ENCODE measurements at regions not wholly inside any gene's neighbourhood (a gene's known extent, or its start where the extent isn't known, plus 50 kb on each side); places are given as distances from the start of the nearest gene placed in this dataset.
"Not testable (repeated sequence)": the region's sequence is repeated elsewhere in the genome, so short reads cannot be mapped to it uniquely, and the experiment has no call there.

DNA sequence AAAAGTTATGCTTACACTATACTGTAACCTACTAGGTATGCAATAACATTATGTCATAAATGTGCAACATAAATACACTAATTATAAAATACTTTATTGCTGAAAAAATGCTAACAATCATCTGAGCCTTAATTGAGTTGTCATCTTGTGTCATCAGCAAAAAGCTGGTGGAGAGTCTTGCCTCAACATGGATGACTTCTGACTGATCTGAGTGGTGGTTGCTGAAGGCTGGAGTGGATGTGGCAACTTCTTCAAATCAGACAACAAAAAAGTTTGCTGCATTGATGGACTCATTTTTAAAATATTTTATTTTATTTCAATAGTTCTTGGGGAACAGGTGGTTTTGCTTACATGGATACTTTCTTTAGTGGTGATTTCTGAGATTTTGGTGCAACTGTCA is 93.9 kb upstream of the AMN1 start:
- no peak for DNase-seq (ENCODE audit: low read depth in 4 of 4, low spot score in 1 of 4)

DNA sequence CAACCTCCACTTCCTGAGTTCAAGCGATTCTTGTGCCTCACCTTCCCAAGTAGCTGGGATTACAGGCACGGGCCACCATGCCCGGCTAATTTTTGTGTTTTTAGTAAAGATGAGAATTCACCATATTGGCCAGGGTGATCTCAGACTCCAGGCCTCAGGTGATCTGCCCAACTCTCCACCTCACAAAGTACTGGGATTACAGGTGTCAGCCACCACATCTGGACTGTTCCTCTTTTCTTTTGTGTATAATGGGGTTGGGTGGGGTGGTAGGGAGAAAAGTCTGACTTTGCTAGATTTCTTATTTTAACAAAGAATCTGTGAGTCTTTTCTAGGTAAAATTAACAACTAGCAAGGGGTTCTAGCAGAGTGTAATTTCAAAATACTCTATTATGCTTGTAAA is 92.7 kb upstream of the AMN1 start:
- DNase-seq (ENCODE audit: low read depth in 4 of 4, low spot score in 1 of 4), result no peak

GRCh38 chr12:31820832-31821231 is 92.0 kb upstream of the AMN1 start:
- no peak for DNase-seq (ENCODE audit: low read depth in 4 of 4, low spot score in 1 of 4)

GRCh38 chr12:31819427-31819826 is 90.6 kb upstream of the AMN1 start:
- DNase-seq (ENCODE audit: low read depth in 4 of 4, low spot score in 1 of 4), result no peak

DNA sequence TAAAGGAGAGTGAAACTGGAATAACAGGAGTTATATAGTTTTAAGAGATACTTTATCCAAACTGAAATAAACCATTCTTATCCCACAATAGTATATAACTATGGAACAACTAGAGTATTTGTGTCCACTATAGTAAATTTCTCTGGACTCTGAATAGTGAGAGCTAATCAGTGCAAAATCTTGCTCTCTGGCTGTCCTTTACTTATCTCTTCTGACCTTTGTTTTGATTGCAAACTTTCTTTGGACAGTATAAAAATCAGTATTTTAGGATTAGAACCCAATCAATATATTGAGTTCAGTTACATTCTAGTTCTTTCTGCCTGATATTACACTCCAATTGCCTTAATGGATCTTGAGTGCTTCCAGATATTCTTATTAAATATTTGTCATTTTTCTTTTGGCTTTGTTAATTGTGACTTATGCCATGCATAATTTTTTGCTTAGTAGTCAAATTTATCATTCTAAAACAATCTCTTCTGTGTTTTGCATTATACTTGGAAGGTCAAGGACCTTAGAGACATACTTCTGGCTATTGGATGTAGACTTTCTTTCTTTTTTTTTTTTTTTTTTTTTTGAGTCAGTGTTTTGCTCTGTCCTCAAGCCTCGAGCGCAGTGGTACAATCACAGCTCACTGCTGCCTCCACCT is 89.9 kb upstream of the AMN1 start:
- DNase-seq (ENCODE audit: low read depth in 4 of 4, low spot score in 1 of 4), result no peak

DNA sequence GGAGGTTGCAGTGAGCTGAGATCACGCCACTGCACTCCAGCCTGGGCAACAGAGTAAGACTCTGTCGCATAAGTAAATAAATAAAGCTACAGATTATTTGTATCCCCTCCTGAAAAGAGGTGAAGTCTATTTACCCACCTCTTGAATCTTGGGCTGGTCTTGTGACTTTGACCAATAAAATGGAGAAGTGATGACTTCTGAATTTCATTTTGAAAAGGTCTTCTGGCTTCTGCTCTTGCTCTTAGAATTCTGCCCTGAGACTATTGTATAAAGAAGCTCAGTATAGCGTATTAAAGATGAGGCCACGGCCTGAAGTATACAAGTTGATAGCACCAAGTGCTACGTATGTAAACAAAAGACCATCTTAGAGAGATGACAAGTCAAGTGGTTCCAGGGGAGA is 88.3 kb upstream of the AMN1 start:
- DNase-seq (ENCODE audit: low read depth in 4 of 4, low spot score in 1 of 4), result no peak

DNA sequence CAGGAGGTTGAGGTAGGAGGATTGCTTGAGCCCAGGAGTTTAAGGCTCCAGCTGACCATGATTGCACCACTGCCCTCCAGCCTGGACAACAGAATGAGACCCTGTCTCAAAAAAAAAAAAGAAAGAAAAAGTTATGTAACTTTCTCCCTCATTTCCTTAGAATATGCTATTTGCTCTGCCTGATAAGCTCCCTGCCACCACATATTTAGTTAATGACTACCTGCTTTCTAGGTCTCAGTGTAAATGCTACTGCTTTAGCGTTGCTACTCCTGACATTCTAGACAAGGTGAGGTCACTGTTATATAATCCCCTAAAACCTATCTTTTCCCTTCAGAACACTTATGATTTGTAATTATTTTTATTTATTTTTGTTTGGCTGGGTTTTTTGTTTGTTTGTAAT is 86.3 kb upstream of the AMN1 start:
- DNase-seq (ENCODE audit: low read depth in 4 of 4, low spot score in 1 of 4), result no peak

GRCh38 chr12:31813305-31813704 is 84.5 kb upstream of the AMN1 start:
- DNase-seq (ENCODE audit: low read depth in 4 of 4, low spot score in 1 of 4), result no peak

DNA sequence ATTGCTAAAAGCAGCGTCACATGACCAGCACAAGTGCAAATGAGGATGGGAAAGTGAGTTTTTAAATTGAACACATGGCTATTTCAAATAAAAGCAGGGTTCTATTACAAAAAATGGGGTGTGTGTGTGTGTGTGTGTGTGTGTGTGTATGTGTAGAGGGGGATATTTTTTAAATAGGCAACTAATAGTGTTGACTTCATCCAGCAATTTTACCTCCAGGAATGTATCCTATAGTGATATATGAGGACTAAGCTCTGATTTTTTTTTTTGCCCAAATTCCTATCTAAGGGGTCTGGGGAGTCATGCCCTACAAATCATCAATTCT is 78.9 kb upstream of the AMN1 start:
- DNase-seq (ENCODE audit: low read depth in 4 of 4, low spot score in 1 of 4), result no peak

DNA sequence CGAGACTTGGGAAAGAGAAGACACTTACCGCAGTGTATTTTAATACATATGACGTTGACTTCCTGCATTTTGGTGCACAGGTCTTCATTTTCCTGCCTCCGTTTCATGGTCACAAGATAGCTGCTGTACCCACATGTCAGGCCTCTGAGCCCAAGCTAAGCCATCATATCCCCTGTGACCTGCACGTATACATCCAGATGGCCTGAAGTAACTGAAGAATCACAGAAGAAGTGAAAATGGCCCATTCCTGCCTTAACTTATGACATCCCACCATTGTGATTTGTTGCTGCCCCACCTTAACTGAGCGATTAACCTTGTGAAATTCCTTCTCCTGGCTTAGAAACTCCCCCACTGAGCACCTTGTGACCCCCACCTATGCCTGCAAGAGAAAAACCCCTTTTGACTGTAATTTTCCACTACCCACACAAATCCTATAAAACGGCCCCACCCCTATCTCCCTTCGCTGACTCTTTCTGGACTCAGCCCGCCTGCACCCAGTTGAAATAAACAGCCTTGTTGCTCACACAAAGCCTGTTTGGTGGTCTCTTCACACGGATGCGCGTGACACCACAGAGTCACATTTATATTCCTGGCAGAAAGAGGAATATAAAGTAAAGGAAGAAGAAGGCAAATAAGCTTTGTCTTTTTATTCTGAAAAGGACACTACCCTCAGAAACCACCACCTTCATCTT is 78.4 kb upstream of the AMN1 start:
- DNase-seq (ENCODE audit: low read depth in 4 of 4, low spot score in 1 of 4), result not testable (repeated sequence)

- not testable (repeated sequence) for DNase-seq (ENCODE audit: low read depth in 4 of 4, low spot score in 1 of 4)
Measured at GRCh38 chr12:31805681-31806080, 76.9 kb upstream of the AMN1 start.

DNA sequence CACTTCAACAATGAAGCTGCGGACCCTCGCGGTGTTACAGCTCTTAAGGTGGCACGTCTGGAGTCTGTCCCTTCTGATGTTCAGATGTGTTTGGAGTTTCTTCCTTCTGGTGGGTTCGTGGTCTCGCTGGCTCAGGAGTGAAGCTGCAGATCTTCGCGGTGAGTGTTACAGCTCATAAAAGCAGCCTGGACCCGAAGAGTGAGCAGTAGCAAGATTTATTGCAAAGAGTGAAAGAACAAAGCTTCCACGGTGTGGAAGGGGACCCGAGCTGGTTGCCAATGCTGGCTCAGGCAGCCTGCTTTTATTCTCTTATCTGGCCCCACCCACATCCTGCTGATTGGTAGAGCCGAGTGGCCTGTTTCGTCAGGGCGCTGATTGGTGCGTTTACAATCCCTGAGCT is 75.9 kb upstream of the AMN1 start:
- not testable (repeated sequence) for DNase-seq (ENCODE audit: low read depth in 4 of 4, low spot score in 1 of 4)

DNA sequence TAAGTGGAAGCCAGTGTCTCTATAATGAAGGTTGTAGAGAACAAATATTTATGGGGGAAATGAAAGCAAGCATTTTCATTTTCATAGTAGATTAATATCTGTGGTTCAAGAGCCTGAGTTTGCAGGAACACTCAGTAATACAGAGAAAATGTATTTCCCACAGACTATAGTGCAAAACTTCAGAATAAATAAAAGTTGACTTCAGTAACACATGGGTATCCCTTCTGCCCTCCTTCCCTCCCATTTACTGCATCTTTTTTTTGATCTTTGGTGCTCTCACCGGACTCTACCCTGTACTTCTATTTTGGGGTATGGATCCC is 75.3 kb upstream of the AMN1 start:
- DNase-seq (ENCODE audit: low read depth in 4 of 4, low spot score in 1 of 4), result no peak

DNA sequence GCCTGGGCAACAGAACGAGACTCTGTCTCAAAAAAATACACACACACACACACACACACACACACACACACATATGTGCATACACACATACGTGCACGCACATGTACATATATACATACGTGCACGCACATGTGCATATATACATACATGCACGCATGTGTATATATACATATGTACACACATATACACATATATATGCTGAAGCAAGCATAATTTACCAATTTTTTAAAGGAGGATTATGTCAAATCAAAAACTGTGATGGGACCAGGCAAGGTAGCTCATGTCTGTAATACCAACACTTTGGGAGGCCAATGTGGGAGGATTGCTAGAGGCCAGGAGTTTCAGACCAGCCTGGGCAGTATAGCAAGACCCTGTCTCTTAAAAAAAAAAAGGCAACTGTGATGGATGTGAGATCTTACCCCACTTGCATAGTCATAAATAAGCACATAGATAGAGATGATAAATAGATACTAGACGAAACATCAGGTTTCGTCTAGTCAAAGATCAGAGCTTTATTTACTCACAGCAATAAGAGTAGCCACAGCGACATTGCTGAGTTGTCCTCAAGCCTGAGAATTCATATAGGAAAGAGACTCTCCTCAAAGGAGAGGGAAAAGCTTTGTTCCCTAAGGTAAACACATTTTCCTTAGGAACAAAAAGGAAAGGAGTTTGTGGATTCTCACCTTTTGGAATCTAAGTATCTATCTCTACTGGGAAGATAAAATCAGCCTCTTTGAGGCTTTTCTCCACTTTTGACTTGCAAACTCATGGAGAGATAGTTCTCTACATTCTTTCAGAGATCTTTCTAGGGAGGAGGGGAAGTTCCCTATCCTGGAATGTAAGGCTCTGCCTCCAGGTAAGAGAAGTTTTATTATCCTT is 74.7 kb upstream of the AMN1 start:
- no peak for DNase-seq (ENCODE audit: low read depth in 4 of 4, low spot score in 1 of 4)

DNA sequence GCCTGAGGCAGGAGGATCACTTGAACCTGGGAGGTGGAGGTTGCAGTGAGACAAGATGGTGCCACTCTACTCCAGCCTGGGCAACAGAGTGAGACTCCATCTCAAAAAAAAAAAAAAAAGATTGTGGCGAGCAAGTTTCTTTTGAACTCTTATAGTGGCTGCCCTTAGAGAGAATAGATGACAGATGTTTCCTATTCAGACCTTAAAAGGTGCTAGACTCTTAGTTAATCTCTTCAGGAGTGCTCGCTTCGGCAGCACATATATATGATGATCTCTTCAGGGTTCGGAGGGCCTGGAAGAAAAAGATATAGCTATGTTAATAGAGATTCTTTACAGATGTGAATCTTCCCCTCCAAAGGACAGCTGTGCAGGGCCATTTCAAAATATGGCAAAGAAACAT is 73.1 kb upstream of the AMN1 start:
- no peak for DNase-seq (ENCODE audit: low read depth in 4 of 4, low spot score in 1 of 4)

DNA sequence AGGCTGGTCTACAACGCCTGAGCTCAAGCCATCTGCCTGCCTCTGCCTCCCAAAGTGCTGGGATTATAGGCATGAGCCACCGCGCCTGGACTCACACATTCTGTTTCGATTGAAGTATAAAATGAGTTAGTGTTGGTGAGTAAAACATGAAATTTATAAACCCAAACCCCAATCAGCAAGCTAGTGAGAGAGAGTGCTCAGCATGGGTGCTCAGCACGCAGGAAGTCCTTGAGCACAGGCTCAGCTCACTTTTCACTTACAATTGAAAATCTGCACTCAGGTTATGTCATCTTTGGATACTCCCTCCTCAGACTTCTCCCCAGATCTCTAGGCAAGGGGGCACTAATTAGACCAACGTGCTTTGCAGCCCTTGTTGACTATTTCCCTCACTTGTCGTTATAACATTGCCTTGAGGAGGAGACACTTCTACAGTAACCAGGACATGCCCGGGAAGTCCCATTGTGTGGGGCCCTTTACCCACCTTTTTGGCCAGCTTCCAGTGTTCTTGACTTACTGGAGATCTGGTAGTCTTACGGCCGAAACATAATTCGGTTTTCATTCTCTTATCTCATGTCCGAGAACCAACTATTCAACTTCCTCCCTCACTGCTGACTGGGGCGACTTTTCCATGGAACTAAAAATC is 68.5 kb upstream of the AMN1 start:
- DNase-seq (ENCODE audit: low read depth in 4 of 4, low spot score in 1 of 4), result no peak

DNA sequence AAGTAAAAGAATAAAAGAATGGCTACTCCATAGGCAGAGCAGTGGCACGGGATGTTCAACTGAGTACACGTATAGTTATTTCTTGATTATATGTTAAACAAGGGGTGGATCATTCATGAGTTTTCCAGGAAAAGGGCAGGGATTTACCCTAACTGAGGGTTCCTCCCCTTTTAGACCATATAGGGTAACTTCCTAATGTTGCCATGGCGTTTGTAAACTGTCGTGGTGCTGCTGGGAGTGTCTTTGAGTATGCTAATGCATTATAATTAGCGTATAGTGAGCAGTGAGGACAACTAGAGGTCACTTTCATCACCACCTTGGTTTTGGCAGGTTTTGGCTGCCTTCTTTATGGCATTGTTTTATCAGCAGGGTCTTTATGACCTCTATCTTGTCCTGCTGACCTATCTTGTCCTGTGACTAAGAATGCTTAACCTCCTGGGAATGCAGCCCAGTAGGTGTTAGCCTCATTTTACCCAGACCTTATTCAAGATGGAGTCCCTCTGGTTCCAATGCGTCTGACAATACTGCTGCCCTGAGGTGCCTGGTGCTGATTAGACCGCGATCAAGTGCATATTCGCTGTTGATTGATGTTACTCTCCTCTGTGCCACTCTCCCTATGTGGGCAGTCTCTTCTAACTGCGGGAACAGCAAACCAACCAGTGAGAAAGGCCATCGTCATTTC is 67.6 kb upstream of the AMN1 start:
- DNase-seq (ENCODE audit: low read depth in 4 of 4, low spot score in 1 of 4), result no peak

DNA sequence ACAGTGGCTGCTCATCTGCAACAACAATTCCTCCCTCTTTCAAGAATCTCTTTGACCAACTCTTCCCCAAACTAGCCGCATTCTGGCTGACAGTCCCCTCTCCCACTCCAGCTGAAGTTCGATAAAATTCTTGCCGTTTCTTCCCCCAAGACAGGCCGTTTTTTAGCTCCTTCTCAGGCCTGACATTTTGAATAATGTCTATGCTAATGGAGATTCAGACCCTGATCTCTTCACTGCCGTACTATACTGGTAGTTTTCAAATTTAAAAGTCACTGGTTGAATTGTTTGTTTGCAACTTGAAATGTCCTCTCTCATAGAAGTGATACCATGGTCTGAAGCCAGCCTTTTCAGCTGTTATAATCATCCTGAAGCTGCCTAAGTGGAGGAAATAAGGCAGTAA is 65.9 kb upstream of the AMN1 start:
- no peak for DNase-seq (ENCODE audit: low read depth in 4 of 4, low spot score in 1 of 4)

GRCh38 chr12:31791265-31791664 is 62.4 kb upstream of the AMN1 start:
- not testable (repeated sequence) for DNase-seq (ENCODE audit: low read depth in 4 of 4, low spot score in 1 of 4)

DNA sequence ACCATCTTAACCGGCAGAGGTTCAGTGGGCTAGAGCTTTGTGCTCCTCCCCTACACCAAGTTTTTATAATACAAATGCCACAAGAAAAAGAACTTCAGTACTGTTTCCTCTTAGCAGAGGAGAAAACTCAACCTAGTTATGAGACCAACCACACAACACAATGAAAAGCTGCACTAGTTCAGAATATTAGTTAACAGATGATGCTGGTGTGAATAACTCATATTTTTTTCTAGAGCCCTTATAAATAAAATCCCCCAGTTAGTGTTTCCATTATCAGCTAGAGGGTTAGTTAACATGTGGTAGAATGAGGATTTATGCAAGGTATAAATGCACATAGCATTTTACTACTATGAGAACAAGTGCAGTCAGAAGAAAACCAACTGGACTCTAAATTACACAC is 61.9 kb upstream of the AMN1 start:
- DNase-seq (ENCODE audit: low read depth in 4 of 4, low spot score in 1 of 4), result no peak

GRCh38 chr12:31785318-31785717 is 56.5 kb upstream of the AMN1 start:
- DNase-seq (ENCODE audit: low read depth in 4 of 4, low spot score in 1 of 4), result no peak
